HG03354 (cell line): ENCODE measurements at regions not wholly inside any gene's neighbourhood (a gene's known extent, or its start where the extent isn't known, plus 50 kb on each side); places are given as distances from the start of the nearest gene placed in this dataset.
"Not testable (repeated sequence)": the region's sequence is repeated elsewhere in the genome, so short reads cannot be mapped to it uniquely, and the experiment has no call there.

ENCODE experiments used
- ATAC-seq: cut with Tn5 transposase; IDR thresholded peaks from one replicate; pipeline ENCODE4 v1.9.1; 2021; ENCODE audit warnings: mild to moderate bottlenecking; ENCODE audit not compliant: unreplicated experiment, poor library complexity, severe bottlenecking

GRCh38 chr13:97761796-97762540 lies 191.5 kb upstream of the IPO5 start:
- no peak for ATAC-seq

GRCh38 chr13:97766749-97767148 lies 186.7 kb upstream of the IPO5 start:
- ATAC-seq, result no peak

GRCh38 chr13:97768134-97768533 lies 185.3 kb upstream of the IPO5 start:
- no peak for ATAC-seq

GRCh38 chr13:97770231-97770630 lies 183.2 kb upstream of the IPO5 start:
- ATAC-seq, result not testable (repeated sequence)

- not testable (repeated sequence) for ATAC-seq
These were observed 181.0 kb upstream of the IPO5 start for GRCh38 chr13:97772466-97772865.

GRCh38 chr13:97774391-97775100 lies 178.9 kb upstream of the IPO5 start:
- not testable (repeated sequence) for ATAC-seq

GRCh38 chr13:97780486-97780885 lies 173.0 kb upstream of the IPO5 start:
- no peak for ATAC-seq

GRCh38 chr13:97781891-97782305 lies 171.6 kb upstream of the IPO5 start:
- no peak for ATAC-seq

GRCh38 chr13:97786510-97786909 lies 167.0 kb upstream of the IPO5 start:
- ATAC-seq, result no peak

- ATAC-seq, result no peak
These were observed 155.9 kb upstream of the IPO5 start for GRCh38 chr13:97797553-97797952.

GRCh38 chr13:97798171-97798821 lies 155.2 kb upstream of the IPO5 start:
- ATAC-seq, result no peak

- ATAC-seq, result no peak
These were observed 154.6 kb upstream of the IPO5 start for GRCh38 chr13:97798836-97799235.

GRCh38 chr13:97802213-97802612 lies 151.3 kb upstream of the IPO5 start:
- no peak for ATAC-seq

GRCh38 chr13:97809576-97809975 lies 143.9 kb upstream of the IPO5 start:
- ATAC-seq, result no peak

GRCh38 chr13:97810152-97810551 lies 143.3 kb upstream of the IPO5 start:
- no peak for ATAC-seq

GRCh38 chr13:97822377-97822776 lies 131.1 kb upstream of the IPO5 start:
- no peak for ATAC-seq

- no peak for ATAC-seq
These were observed 127.0 kb upstream of the IPO5 start for GRCh38 chr13:97826421-97827012.

GRCh38 chr13:97834250-97834649 lies 119.2 kb upstream of the IPO5 start:
- ATAC-seq, result no peak

GRCh38 chr13:97843189-97843588 lies 110.3 kb upstream of the IPO5 start:
- ATAC-seq, result no peak

GRCh38 chr13:97844151-97844550 lies 109.3 kb upstream of the IPO5 start:
- no peak for ATAC-seq
